ENCODE measurements at regions not wholly inside any gene's neighbourhood (a gene's known extent, or its start where the extent isn't known, plus 50 kb on each side); places are given as distances from the start of the nearest gene placed in this dataset.

DNA sequence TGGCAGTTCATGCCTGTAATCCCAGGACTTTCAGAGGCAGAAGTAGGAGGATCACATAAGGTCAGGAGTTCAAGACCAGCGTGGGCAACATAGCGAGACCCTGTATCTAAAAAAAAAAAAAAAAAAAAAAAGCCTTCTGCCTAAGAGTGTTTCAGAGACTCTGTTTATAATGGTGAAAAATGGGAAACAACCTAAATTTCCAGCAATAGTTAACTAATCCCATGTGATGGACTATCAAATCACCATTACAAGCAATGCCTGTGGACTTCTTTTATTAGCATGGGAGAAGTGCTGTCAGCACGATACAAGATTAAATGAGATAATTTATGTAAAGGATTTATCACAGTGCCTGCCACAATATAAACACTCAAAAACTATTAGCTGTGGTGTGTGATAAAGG is 67.5 kb upstream of the CUX1 start (continued):
- TF ChIP-seq CHD7 (IDR thresholded peaks at IDR 0.05; ENCODE audit: insufficient replicate concordance, low read length) (no peak), SIRT6 (IDR thresholded peaks at IDR 0.05; ENCODE audit: low read length) (no peak), SIX5 (IDR thresholded peaks at IDR 0.05; ENCODE audit: low read depth, low read length) (no peak), CHD1 (IDR thresholded peaks at IDR 0.05; ENCODE audit: low read depth, low read length) (no peak), USF2 (IDR thresholded peaks at IDR 0.05; ENCODE audit: low read length) (no peak)
